ENCODE measurements at regions not wholly inside any gene's neighbourhood (a gene's known extent, or its start where the extent isn't known, plus 50 kb on each side); places are given as distances from the start of the nearest gene placed in this dataset.
A peak's percentile ranks its signal among the peaks of the same experiment; 100 is the strongest.

DNA sequence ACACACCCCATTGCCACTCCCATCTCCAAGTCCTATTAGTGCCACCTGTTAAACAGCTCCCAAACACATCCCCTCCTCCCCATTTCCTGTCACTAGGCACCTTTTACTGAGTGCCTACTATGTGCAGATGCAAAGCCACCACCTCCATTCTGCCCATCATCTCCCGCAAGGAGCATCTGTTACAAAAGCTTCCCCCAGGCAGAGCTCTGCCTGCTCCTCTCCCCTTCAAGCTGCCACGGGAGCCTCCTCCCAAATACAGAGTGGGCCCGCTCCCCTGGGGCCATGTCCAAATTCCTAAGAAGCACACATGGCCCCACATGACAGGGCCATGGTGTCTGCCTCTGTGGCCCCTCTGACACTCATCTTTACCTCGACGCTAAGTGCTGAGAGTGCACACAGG, 149.7 kb downstream of the OAT start:
- Mint-ChIP-seq H3K9me3 (peaks cover 20% of the 10 kb centered on the region), H3K4me1 (no peaks in the 10 kb centered on the region), H3K36me3 (peaks cover 6% of the 10 kb centered on the region), H3K4me3 (no peak overlapping the region), H3K27ac (no peak overlapping the region), H3K27me3 (peaks cover 57% of the 10 kb centered on the region)
- no peak for ATAC-seq

DNA sequence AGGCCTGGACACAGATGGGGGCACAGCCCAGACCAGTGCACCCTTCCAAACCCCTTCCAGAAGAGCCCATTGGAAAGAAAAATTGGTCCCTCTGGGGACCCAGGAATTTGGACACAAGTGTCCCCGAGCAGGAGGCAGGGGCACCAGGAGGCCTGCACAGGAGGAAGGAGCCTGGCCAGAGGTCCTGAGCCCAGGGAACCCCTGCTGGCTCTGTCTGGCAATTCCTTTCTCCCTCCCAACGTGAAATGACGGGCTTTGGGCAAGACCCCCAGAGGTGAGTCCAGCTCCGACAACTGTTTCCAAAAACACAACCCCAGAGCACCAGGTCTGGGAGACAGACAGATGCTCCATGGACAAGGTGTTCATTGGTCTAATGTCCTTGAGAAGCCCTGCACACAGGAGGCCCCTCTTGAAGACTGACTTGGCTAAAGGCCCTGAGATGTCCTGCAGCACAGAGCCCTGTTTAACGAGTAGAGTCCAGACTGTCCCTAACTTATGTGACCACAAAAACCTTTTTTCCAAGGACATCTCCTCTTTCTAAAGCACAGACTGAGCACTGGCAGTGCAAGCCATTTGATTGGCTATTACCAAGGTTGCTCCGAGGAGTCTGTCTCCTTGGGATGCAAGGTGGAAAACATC, 150.7 kb downstream of the OAT start:
- no peak overlapping the region for H3K27ac Mint-ChIP-seq
- peaks cover 57% of the 10 kb centered on the region for H3K27me3 Mint-ChIP-seq
- H3K36me3 Mint-ChIP-seq = peaks cover 6% of the 10 kb centered on the region
- H3K4me1 Mint-ChIP-seq = no peaks in the 10 kb centered on the region
- no peak for ATAC-seq
- H3K4me3 Mint-ChIP-seq = no peak overlapping the region
- H3K9me3 Mint-ChIP-seq = peaks cover 16% of the 10 kb centered on the region

DNA sequence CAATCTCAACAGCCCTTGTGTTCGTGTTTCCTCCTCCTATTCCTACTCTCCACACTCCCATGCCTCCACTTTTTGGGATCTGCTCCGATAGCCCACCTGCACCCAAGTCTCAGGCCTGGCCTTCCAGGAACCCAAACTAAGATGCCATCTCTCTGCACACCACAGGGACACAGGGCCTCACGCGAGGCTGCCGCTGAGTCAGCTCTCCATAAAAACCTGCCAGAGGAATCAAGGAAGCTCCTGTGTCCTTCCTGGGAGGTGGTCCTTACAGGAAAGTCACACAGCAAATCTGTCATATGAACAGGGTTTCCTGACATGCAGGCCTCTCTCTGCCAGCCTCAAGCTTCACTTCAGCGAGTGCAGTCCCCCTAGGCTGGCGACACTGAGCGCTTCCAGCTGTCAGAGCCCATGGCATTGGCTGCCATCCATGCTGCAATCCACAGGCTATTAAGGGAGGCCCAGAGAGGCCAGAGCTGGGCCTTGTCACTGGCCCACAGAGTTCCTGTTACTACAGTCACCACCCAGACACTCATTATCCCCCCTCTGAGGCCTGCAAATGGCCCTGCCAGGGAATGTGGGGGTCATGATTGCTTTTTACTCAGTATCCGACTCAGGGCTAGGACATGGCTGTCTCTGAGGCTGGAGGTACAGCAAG, 151.4 kb downstream of the OAT start:
- peaks cover 11% of the 10 kb centered on the region for H3K9me3 Mint-ChIP-seq
- H3K4me3 Mint-ChIP-seq = no peak overlapping the region

DNA sequence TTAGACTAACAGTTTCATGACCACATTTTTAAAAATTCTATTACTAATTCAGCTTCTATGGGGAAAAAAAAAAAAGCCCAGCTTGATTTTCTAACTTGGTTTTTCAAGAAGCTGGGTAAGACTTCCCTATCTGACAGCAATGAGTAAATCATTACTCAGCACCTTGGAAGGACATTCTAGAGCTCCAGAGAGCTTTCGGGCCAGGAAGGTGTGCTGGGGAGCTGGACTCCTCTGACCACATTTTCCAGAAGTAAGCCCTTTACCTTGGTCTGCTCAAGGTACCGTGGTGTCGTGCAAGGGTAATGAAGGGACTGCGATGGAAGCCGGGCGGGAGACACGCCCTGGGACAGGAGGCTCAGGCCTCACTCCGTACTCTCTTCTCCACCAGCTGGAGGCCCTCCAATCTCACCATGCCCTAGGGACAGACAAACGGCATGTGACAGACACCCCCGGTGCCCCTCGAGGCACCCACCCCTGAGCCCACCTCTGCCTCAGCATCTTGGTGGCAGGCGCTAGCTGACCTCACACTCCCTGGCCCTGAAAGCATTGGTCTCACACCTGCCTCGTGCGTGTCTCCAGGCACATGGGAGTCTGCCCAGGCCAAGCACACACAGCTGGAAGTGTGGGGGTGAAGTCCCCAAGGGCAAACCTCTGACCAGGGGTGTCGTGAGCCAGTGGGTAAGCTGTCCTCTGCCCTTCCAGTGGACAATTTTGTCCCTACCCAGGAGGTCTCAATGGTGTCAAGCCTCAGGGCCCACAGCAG, 152.1 kb downstream of the OAT start:
- H3K4me1 Mint-ChIP-seq = no peaks in the 10 kb centered on the region
- no peak overlapping the region for H3K4me3 Mint-ChIP-seq
- ATAC-seq = no peak
- no peaks in the 10 kb centered on the region for H3K36me3 Mint-ChIP-seq
- H3K27ac Mint-ChIP-seq = no peak overlapping the region
- H3K9me3 Mint-ChIP-seq = peaks cover 5% of the 10 kb centered on the region
- peaks cover 50% of the 10 kb centered on the region for H3K27me3 Mint-ChIP-seq

More for the DNA sequence above, 151.4 kb downstream of the OAT start:
- Mint-ChIP-seq H3K36me3 (peaks cover 5% of the 10 kb centered on the region), H3K4me1 (no peaks in the 10 kb centered on the region), H3K27me3 (peaks cover 57% of the 10 kb centered on the region), H3K27ac (no peak overlapping the region)
- no peak for ATAC-seq

DNA sequence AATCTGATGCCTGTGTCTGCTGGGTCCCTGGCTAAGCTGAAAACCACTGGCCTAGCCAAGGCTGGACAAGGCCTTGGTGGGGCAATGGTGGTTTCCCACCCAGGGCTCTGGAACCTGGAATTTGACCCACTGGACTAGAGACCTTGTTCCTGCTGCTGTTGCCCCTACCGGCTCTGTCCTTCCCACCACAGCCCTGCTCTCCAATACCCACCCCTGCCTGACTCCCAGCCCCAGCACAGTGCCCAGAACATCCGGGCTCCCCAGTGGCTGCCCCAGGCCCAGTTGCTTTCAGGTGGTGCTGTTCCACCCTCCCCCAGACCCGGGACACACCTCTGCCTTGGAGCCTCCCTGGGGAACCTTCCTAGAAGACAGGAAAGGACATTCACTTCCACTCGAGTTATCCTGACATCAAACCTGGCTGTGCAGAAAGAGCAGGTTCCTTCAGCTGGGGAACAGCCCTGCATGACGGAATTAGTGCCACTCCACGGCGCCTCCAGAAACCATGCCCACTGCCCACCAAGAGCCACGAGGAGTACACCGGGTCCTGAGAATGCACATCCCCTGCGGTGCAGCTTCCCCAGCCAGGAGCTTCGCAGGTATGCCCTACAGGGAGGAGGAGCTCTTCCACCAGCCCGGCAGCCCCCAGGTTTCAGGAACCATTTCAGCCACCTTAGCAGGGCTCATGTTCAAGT, 152.8 kb downstream of the OAT start:
- Mint-ChIP-seq H3K4me3 (no peak overlapping the region), H3K4me1 (no peaks in the 10 kb centered on the region), H3K36me3 (no peaks in the 10 kb centered on the region), H3K27me3 (peaks cover 43% of the 10 kb centered on the region), H3K27ac (no peak overlapping the region), H3K9me3 (no peaks in the 10 kb centered on the region)
- no peak for ATAC-seq

DNA sequence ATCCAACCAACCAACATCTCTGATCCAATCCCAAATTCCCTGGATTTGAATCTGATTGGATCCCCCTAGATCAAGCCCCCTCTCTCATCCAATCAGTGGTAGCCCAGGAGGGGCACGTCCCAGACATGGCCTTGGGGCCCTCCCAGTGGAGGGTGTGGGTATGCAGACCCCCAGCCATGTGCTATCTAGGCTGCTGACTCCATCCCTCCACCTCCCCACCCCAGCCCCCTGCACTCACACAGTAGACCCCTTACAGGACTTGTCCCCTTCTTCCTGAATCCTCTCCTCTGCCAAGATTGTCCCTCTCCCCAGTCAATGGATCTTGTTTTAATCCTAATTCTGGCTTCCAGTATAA, 153.4 kb downstream of the OAT start:
- peaks cover 38% of the 10 kb centered on the region for H3K27me3 Mint-ChIP-seq
- no peaks in the 10 kb centered on the region for H3K36me3 Mint-ChIP-seq
- no peak overlapping the region for H3K4me3 Mint-ChIP-seq
- peak; percentile 31 for ATAC-seq
- H3K9me3 Mint-ChIP-seq = no peaks in the 10 kb centered on the region
- H3K27ac Mint-ChIP-seq = no peak overlapping the region
- H3K4me1 Mint-ChIP-seq = no peaks in the 10 kb centered on the region

DNA sequence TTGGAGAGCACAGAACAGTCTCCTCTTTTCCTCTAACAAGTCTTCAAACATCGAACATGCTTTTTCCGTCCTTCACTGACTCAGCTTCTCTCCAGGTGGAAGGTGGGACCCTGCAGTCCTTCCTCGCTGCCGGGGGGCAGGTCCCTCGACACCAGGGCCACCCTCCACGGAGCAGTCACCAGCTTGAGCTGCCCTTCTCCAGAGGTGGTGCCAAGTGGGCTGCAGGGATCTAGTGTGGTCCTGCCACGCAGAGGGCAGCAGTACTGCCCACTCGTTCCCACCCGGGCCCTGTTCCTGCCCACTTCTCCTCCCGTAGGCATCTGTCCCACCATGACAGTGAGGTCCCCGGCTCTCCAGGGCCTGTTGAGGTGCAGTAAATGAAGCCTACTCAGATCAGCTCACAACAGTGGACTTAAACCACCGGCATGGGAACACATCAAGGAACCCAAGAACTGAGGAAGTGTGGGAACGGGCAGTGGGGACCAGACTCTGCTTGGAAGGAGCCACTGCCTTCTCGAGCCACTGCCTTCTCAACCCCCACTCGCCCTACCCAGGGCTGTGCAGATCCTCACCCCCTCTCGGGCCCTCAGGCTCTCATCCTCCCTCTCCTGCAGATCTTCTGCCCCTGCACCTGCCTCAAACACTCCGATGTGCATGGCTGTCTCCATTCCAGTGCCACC, 153.9 kb downstream of the OAT start:
- no peak overlapping the region for H3K27ac Mint-ChIP-seq
- peak; percentile 6 for ATAC-seq
- no peaks in the 10 kb centered on the region for H3K9me3 Mint-ChIP-seq
- no peak overlapping the region for H3K4me3 Mint-ChIP-seq
- peaks cover 32% of the 10 kb centered on the region for H3K27me3 Mint-ChIP-seq
- H3K4me1 Mint-ChIP-seq = no peaks in the 10 kb centered on the region
- no peaks in the 10 kb centered on the region for H3K36me3 Mint-ChIP-seq

DNA sequence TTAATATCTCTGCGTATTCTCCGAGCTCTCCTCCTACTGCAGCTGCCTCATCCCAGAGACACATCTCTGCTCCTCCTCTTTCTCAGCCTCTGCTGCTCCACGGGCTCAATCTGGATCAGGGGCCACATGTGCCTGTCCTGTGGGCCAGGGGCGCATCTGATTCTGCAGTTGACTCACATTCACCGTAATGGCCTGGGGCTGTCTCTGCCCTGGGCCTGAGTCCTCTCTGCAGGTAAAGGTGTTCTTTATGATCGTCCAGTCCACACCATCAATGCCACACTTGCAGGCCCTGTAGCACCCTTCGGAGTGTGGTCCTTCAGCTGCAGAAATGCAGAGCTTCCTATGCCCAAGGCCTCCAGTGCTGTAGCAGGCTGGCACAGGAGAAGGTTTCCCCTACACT, 154.5 kb downstream of the OAT start:
- Mint-ChIP-seq H3K27me3 (peaks cover 27% of the 10 kb centered on the region), H3K4me1 (no peaks in the 10 kb centered on the region), H3K36me3 (no peaks in the 10 kb centered on the region), H3K27ac (no peak overlapping the region), H3K9me3 (no peaks in the 10 kb centered on the region), H3K4me3 (no peak overlapping the region)
- no peak for ATAC-seq

DNA sequence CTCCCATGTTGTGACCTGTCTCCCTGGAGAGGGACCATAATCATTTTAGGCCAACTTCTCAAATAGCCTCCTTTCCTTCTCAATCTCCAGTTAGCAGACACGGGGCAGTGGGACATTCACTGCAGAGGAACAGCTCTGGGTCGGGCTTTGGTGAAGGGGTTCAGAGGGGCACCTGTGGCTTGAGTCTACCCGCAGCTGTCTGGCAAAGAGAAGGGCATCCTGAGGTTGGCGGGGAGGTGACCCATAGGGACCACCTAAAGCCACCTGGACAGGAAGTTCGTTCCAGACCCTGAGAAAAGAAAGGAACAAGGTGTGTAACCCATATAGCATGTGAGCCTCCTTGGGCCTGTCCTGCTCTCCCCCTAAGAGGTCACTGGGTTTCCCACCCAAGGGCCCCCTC, 155.0 kb downstream of the OAT start:
- no peak for ATAC-seq
- no peak overlapping the region for H3K27ac Mint-ChIP-seq
- H3K36me3 Mint-ChIP-seq = no peaks in the 10 kb centered on the region
- no peak overlapping the region for H3K4me3 Mint-ChIP-seq
- H3K9me3 Mint-ChIP-seq = no peaks in the 10 kb centered on the region
- peaks cover 21% of the 10 kb centered on the region for H3K27me3 Mint-ChIP-seq
- no peaks in the 10 kb centered on the region for H3K4me1 Mint-ChIP-seq

DNA sequence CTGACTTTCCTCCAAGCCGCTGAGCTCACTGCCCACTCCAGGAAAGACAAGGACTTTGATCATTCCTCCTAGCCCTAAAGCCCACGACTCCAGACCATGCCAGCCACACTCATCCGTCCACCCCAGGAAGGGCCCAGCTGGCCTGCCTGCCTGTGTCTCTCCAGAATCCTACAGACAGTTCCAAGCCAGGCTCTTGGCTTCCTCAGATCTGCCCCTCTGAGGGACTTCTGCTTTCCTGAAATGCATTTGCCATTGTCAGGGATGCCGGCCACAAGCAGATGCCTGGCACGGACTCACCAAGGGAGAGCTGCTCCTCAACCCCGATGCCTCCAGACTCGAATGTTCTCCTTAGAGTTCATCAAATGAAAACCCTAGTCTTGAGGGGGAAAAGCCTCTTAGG, 155.8 kb downstream of the OAT start:
- Mint-ChIP-seq H3K9me3 (peaks cover 3% of the 10 kb centered on the region), H3K27me3 (peaks cover 18% of the 10 kb centered on the region), H3K36me3 (no peaks in the 10 kb centered on the region), H3K4me1 (no peaks in the 10 kb centered on the region), H3K27ac (no peak overlapping the region), H3K4me3 (no peak overlapping the region)
- ATAC-seq = no peak

DNA sequence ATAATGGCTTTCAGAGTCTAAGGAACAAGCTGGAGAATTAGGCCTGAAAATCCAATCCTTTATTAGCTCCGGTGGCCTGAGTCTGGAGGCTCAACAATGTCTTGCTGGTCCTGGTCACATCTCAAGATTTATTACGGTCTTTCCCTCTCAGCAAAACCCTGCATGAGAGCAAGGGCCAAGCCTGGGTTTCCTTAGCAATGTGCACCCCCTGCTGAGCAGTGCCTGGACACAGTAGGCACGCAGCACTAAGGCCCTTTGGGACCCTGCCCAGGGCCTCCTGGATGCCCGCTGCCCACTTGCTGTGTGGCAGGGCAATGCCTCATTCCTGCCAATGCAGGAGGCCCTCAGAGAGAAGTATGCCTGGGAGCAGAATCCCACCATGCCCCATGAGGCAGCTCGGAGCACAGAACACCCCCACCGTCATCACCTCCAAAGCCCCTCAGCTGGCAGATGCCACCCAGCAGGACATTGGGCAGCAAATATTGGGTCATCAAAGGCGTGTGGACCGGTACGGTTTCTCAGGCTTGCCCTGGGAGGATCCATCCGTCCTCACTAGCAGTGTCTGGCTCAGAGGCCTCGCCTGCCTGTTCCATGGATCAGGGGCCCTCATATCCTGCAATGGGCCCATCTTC, 156.4 kb downstream of the OAT start:
- H3K9me3 Mint-ChIP-seq = peaks cover 3% of the 10 kb centered on the region
- H3K4me3 Mint-ChIP-seq = no peak overlapping the region
- ATAC-seq = no peak
- H3K27ac Mint-ChIP-seq = no peak overlapping the region
- peaks cover 15% of the 10 kb centered on the region for H3K27me3 Mint-ChIP-seq
- no peaks in the 10 kb centered on the region for H3K4me1 Mint-ChIP-seq
- no peaks in the 10 kb centered on the region for H3K36me3 Mint-ChIP-seq

DNA sequence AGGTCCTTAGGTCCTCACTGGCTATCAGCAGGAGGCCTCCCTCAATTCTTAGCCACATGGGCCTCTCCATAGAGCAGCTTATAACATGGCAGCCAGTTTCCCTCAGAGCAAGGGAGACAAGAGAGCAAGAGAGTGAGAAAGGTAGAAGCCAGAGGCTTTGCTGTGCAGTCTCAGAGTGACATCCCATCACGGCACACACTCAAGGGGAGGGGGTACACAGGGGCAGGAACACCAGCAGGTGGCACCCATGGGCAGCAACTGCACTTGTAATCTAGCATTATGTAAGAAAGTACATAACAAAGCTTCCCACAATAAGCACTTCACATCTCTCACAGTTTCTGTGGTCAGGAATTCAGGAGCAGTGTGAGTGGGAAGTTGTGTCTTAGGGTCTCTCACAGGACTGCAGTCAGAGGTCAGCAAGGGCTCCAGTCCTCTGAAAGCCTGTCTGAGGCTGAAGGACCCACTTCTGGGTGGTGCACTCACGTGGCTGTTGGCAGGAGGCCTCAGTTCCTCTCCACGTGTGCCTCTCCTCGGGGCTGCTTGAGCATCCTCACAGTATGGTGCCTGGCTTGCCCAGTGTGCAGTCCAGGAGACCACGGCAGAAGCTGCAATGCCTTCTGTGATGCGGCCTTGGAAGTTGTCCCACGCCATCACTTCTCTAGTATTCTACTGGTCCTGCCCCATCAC, 159.4 kb downstream of the OAT start:
- ATAC-seq = no peak
- no peaks in the 10 kb centered on the region for H3K4me1 Mint-ChIP-seq
- H3K27me3 Mint-ChIP-seq = peaks cover 2% of the 10 kb centered on the region
- no peak overlapping the region for H3K27ac Mint-ChIP-seq
- H3K36me3 Mint-ChIP-seq = no peaks in the 10 kb centered on the region
- no peak overlapping the region for H3K4me3 Mint-ChIP-seq
- H3K9me3 Mint-ChIP-seq = peaks cover 7% of the 10 kb centered on the region

DNA sequence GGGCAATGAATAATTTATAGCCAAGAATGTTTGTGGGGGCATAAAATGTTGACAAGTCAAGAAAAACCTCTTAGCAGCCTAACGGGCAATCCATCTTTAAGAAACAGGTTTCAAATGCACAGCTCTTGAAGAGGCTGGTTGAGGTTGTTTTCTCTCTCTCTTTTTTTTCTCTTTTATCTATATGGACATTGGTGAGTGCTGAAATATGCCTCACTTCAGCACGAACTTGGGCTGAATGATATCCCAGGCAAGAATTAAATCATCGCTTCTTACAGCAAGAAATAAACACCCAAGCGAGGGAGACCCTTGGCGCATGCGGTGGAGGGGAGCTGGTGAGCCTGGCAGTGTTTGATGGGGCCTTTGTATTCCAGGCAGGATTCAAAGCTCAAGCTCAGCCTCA, 160.9 kb downstream of the OAT start:
- Mint-ChIP-seq H3K27ac (no peak overlapping the region), H3K9me3 (peaks cover 7% of the 10 kb centered on the region), H3K4me3 (no peak overlapping the region), H3K4me1 (peaks cover 8% of the 10 kb centered on the region), H3K36me3 (no peaks in the 10 kb centered on the region), H3K27me3 (no peaks in the 10 kb centered on the region)
- no peak for ATAC-seq

DNA sequence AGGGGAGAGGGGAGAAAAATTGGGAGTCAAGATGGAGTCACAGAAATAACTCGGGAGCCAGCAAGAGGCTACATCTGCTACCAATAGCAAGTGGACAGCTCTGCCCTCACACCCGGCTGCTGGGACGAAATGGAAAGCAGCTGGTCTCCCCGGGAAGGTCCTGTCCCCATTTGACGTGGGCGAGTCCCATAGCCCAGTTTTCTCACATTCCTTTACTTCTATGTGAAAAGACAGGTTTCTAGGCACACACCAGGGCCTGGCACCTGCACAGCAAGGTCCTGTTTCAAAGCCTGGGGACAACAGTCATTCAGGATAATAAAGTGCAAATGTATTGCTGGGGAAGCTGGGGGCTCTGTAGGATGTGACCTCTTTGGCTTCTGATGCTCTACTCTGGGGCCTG, 162.6 kb downstream of the OAT start:
- H3K27me3 Mint-ChIP-seq = no peaks in the 10 kb centered on the region
- ATAC-seq = no peak
- H3K9me3 Mint-ChIP-seq = peaks cover 7% of the 10 kb centered on the region

More for the DNA sequence above, 162.6 kb downstream of the OAT start:
- no peaks in the 10 kb centered on the region for H3K36me3 Mint-ChIP-seq
- no peak overlapping the region for H3K4me3 Mint-ChIP-seq
- no peak overlapping the region for H3K27ac Mint-ChIP-seq
- peaks cover 23% of the 10 kb centered on the region for H3K4me1 Mint-ChIP-seq

Measured in stimulated activated memory B cell treated with anti-CD40 and anti-IgM and Interleukin-4, amounts not matched to agents 10 μg/mL and 1 μg/mL and 100 μg/mL, for 72 hours (primary cell).